Effector memory CD4-positive, alpha-beta T cell (primary cell): ENCODE measurements at regions not wholly inside any gene's neighbourhood (a gene's known extent, or its start where the extent isn't known, plus 50 kb on each side); places are given as distances from the start of the nearest gene placed in this dataset.

Experiments used
- DNase-seq, 3 donors: peaks; one replicate each; pipeline ENCODE4 v3.0.0-alpha.2; 2020
- H3K27ac ChIP-seq: 2 replicates; pipeline ENCODE4 v1.7.0; 2013; ENCODE audit warnings: mild to moderate bottlenecking, low read length, moderate library complexity; ENCODE audit not compliant: insufficient read depth, poor library complexity, severe bottlenecking
- H3K27me3 ChIP-seq: replicated peaks from 2 replicates; pipeline ENCODE4 v1.7.0; 2013; ENCODE audit warnings: mild to moderate bottlenecking, low read length; ENCODE audit not compliant: insufficient read depth, control insufficient read depth, poor library complexity, severe bottlenecking
- H3K36me3 ChIP-seq: 2 replicates; pipeline ENCODE4 v1.7.0; 2013; ENCODE audit warnings: mild to moderate bottlenecking, low read length, moderate library complexity; ENCODE audit not compliant: control insufficient read depth, insufficient read depth
- H3K4me1 ChIP-seq: 2 replicates; pipeline ENCODE4 v1.7.0; 2013; ENCODE audit warnings: low read length, mild to moderate bottlenecking; ENCODE audit not compliant: control insufficient read depth, insufficient read depth, poor library complexity, severe bottlenecking
- H3K4me3 ChIP-seq: 2 replicates; pipeline ENCODE4 v1.7.0; 2013; ENCODE audit warnings: low read length, low read depth, mild to moderate bottlenecking; ENCODE audit not compliant: insufficient read depth, poor library complexity, severe bottlenecking
- H3K9me3 ChIP-seq: 2 replicates; pipeline ENCODE4 v1.7.0; 2013; ENCODE audit warnings: mild to moderate bottlenecking, low read length, moderate library complexity; ENCODE audit not compliant: control insufficient read depth

GRCh38 chr4:57249083-57249482 lies 138.9 kb upstream of the IGFBP7 start:
- Histone ChIP-seq H3K36me3 (no peaks in the 10 kb centered on the region), H3K4me3 (no peak overlapping the region), H3K27me3 (no peaks in the 10 kb centered on the region), H3K9me3 (no peaks in the 10 kb centered on the region), H3K27ac (no peak overlapping the region), H3K4me1 (no peaks in the 10 kb centered on the region)
- DNase-seq: no peak

- no peak overlapping the region for H3K4me3 ChIP-seq
- H3K36me3 ChIP-seq: no peaks in the 10 kb centered on the region
- H3K27me3 ChIP-seq: no peaks in the 10 kb centered on the region
- H3K27ac ChIP-seq: no peak overlapping the region
- H3K9me3 ChIP-seq: no peaks in the 10 kb centered on the region
- no peaks in the 10 kb centered on the region for H3K4me1 ChIP-seq
- no peak for DNase-seq
Measured at GRCh38 chr4:57243076-57243475, 132.9 kb upstream of the IGFBP7 start.

- Histone ChIP-seq H3K27ac (no peak overlapping the region), H3K4me3 (no peak overlapping the region), H3K27me3 (no peaks in the 10 kb centered on the region), H3K36me3 (no peaks in the 10 kb centered on the region), H3K4me1 (no peaks in the 10 kb centered on the region), H3K9me3 (no peaks in the 10 kb centered on the region)
- DNase-seq: no peak
Measured at GRCh38 chr4:57234252-57234775, 124.1 kb upstream of the IGFBP7 start.

GRCh38 chr4:57233386-57233785 lies 123.2 kb upstream of the IGFBP7 start:
- H3K9me3 ChIP-seq: no peaks in the 10 kb centered on the region
- no peaks in the 10 kb centered on the region for H3K27me3 ChIP-seq
- DNase-seq: no peak
- no peaks in the 10 kb centered on the region for H3K4me1 ChIP-seq
- H3K4me3 ChIP-seq: no peak overlapping the region
- H3K27ac ChIP-seq: no peak overlapping the region
- H3K36me3 ChIP-seq: no peaks in the 10 kb centered on the region

- no peak for DNase-seq
- Histone ChIP-seq H3K9me3 (no peaks in the 10 kb centered on the region), H3K27me3 (no peaks in the 10 kb centered on the region), H3K27ac (no peak overlapping the region), H3K4me1 (no peaks in the 10 kb centered on the region), H3K4me3 (no peak overlapping the region), H3K36me3 (no peaks in the 10 kb centered on the region)
Measured at GRCh38 chr4:57231781-57232180, 121.6 kb upstream of the IGFBP7 start.

- no peak for DNase-seq
- Histone ChIP-seq H3K27ac (no peak overlapping the region), H3K36me3 (no peaks in the 10 kb centered on the region), H3K9me3 (no peaks in the 10 kb centered on the region), H3K4me1 (no peaks in the 10 kb centered on the region), H3K27me3 (no peaks in the 10 kb centered on the region), H3K4me3 (no peak overlapping the region)
Measured at GRCh38 chr4:57220734-57221133, 110.5 kb upstream of the IGFBP7 start.

- no peaks in the 10 kb centered on the region for H3K27me3 ChIP-seq
- no peaks in the 10 kb centered on the region for H3K36me3 ChIP-seq
- no peak for DNase-seq
Measured at GRCh38 chr4:57220172-57220571, 110.0 kb upstream of the IGFBP7 start.

GRCh38 chr4:57219431-57219830 lies 109.2 kb upstream of the IGFBP7 start:
- DNase-seq: no peak
- no peaks in the 10 kb centered on the region for H3K9me3 ChIP-seq
- H3K4me1 ChIP-seq: no peaks in the 10 kb centered on the region
- no peak overlapping the region for H3K4me3 ChIP-seq
- H3K36me3 ChIP-seq: no peaks in the 10 kb centered on the region
- H3K27ac ChIP-seq: no peak overlapping the region
- no peaks in the 10 kb centered on the region for H3K27me3 ChIP-seq

More at GRCh38 chr4:57220172-57220571, 110.0 kb upstream of the IGFBP7 start:
- Histone ChIP-seq H3K4me1 (no peaks in the 10 kb centered on the region), H3K9me3 (no peaks in the 10 kb centered on the region), H3K4me3 (no peak overlapping the region), H3K27ac (no peak overlapping the region)

GRCh38 chr4:57214654-57215411 lies 104.6 kb upstream of the IGFBP7 start:
- no peaks in the 10 kb centered on the region for H3K4me1 ChIP-seq
- no peaks in the 10 kb centered on the region for H3K27me3 ChIP-seq
- H3K27ac ChIP-seq: no peak overlapping the region
- no peaks in the 10 kb centered on the region for H3K36me3 ChIP-seq
- no peak for DNase-seq
- H3K4me3 ChIP-seq: no peak overlapping the region
- no peaks in the 10 kb centered on the region for H3K9me3 ChIP-seq

- Histone ChIP-seq H3K4me3 (no peak overlapping the region), H3K27ac (no peak overlapping the region), H3K9me3 (no peaks in the 10 kb centered on the region), H3K4me1 (no peaks in the 10 kb centered on the region), H3K27me3 (no peaks in the 10 kb centered on the region), H3K36me3 (no peaks in the 10 kb centered on the region)
- DNase-seq: no peak
Measured at GRCh38 chr4:57211131-57211530, 100.9 kb upstream of the IGFBP7 start.
